Fibroblast of villous mesenchyme (primary cell): ENCODE measurements at regions not wholly inside any gene's neighbourhood (a gene's known extent, or its start where the extent isn't known, plus 50 kb on each side); places are given as distances from the start of the nearest gene placed in this dataset.

Source experiments
- DNase-seq: peaks from one replicate; pipeline ENCODE4 v3.0.0-alpha.2; 2010; ENCODE audit warnings: low read depth
- H3K4me3 ChIP-seq: 2 replicates; pipeline ENCODE4 v1.5.1; 2011; ENCODE audit warnings: low read depth, mild to moderate bottlenecking, low read length
- TF ChIP-seq, protein P1 (sequence below): IDR thresholded peaks from 2 replicates; pipeline ENCODE4 v1.5.1; 2012; ENCODE audit warnings: low read depth, mild to moderate bottlenecking, low read length; ENCODE audit not compliant: insufficient read depth

DNA sequence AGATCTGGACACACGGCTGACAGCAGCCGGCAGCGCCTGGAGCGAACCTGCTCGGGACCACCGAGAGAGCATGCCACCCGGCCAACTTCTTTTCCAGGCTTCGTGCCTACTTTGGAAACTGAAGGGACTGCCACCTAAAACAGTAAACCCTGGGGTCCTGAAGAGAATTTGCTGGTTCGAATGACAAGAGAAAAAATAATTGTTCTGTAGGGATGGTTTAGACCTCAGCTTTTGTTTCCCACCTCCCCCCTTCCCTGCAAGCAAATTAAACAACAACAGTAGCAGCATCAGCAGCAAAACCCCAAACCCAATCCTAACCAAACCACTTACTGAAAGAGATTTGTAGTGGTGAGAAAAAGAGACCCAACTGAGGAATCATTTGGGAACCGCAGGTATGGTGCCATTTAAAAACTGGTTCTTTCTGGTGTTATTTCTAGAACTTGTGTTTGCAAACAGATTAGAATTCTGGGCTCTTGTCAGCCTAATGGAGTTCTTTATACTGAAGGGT is 105.6 kb downstream of the LEPR start:
- TF ChIP-seq, protein P1, sequence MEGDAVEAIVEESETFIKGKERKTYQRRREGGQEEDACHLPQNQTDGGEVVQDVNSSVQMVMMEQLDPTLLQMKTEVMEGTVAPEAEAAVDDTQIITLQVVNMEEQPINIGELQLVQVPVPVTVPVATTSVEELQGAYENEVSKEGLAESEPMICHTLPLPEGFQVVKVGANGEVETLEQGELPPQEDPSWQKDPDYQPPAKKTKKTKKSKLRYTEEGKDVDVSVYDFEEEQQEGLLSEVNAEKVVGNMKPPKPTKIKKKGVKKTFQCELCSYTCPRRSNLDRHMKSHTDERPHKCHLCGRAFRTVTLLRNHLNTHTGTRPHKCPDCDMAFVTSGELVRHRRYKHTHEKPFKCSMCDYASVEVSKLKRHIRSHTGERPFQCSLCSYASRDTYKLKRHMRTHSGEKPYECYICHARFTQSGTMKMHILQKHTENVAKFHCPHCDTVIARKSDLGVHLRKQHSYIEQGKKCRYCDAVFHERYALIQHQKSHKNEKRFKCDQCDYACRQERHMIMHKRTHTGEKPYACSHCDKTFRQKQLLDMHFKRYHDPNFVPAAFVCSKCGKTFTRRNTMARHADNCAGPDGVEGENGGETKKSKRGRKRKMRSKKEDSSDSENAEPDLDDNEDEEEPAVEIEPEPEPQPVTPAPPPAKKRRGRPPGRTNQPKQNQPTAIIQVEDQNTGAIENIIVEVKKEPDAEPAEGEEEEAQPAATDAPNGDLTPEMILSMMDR, result no peak
- no peak for DNase-seq
- peak overlapping the region; percentile 58 for H3K4me3 ChIP-seq

DNA sequence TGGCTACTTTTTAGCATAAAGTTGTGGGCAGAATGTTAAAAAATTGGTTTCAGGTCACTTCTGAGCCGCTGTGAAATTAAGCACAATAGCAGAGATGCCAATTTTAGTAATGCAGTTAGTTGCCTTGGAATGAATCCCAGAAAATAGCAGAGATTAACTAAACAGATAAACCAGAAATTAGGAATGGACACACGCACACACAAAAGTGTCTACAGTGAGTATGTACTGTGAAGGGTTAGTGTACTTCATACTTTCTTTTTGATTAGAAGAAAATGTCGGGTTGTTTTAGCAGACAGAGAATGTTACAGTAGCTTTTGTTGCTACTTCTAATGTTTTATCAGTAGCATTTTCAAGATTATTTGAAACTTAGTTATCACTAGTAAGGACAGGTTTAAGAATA is 106.7 kb downstream of the LEPR start:
- H3K4me3 ChIP-seq, result peak overlapping the region; percentile 58
- peak; percentile 61 for DNase-seq

DNA sequence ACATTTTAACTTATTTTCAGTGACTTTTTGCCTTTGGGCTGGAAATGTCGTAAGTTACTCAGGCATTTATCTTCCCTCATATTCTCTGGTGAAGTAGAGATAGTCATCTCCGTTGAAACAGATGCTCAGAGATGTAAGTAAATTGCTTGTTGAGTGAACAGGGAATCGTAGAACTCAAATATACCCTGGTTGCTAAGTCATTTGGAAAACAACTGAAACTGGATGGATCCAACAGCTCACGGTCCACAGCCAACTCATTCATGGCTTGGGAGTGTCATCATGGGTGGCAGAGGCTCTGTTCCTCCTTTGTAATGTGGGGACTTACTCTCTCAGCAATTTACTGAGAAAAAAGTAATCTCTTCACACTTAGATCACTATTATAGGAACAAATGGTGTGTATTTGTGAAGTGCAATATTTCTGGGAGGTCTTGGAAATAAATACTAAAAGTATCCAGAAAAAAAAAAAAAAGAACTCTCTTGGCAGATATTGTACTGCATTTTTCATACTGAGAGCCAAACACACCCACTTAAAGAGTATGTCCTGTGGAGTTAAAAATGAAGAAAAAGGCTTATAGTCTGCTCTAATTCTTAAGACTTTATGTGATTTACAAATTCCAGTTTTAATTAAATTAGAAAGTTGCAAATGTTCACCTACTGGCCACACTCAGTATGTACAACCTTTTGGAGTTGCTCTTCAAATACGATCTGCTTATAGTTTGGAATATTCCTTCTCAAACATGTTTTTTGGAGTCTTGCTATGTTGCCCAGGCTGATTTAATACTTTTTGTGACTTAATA is 107.4 kb downstream of the LEPR start:
- peak overlapping the region; percentile 58 for H3K4me3 ChIP-seq
- peak; percentile 71 for DNase-seq

More for the DNA sequence above, 106.7 kb downstream of the LEPR start:
- TF ChIP-seq, protein P1, result no peak

DNA sequence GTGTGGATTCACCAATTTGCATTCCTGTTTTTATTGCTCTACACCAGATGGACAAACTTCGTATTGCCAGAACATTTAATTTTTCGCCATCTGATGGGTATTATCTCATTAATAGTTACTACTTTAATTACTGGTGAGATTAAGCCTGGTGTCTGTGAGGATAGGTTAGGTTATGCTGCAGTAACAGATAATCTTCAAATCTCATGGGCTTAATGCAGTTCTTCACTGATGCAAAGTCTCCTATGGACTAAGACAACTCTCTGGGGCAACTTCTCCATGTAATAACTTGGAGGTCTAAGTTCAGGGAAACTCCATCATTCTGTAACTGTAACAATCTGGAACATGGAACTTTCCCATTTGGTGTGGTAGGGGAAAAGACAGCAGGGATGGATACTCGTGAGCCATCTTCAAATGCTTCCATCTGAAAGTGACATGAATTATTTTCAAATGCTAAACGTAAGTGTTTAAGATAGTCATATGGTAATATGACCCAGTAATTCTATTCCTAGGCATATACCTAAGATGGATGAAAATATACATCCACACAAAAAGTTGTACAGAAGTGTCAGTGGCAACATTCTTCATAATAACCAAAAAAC is 111.6 kb downstream of the LEPR start:
- no peak for DNase-seq
- H3K4me3 ChIP-seq, result no peak overlapping the region
- TF ChIP-seq, protein P1, result no peak

More for the DNA sequence above, 107.4 kb downstream of the LEPR start:
- TF ChIP-seq, protein P1, result peak; percentile 32

DNA sequence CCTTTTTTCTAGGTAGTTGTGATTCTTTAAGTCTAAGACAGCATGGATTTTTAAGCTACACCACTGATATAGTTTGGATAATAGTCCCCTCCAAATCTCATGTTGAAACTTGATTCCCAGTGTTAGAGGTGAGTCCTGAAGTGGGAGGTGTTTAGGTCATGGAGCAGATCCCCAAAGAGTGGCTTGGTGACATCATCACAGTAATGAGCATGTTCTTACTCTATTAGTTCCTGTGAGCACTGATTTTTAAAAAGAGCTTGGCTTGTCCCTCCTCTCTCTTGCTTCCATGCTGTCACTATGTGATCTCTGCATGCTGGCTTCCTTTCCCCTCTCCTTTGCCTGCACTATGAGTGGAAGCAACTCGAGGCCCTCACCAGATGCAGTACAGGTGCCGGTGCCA is 115.5 kb downstream of the LEPR start:
- TF ChIP-seq, protein P1, result no peak
- no peak overlapping the region for H3K4me3 ChIP-seq
- DNase-seq, result no peak

DNA sequence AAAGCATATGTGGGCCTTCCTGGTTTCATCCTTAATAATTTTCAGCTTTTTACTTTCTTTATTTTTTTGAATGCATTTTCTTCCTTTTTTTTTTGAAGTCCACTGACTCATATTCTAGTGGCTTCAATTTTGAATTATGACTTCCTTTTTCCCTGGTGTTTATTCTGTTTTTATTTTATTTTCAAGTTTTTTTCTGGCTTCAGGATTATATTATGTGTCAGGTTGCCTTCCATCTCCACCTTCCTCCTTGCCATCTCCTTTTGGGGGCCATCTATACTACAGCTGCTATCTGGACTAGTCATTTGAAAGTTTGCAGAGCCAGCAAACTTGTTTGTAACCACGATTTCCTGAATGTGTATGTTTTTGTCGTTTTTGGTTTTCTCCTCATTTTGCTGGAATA is 117.6 kb downstream of the LEPR start:
- DNase-seq, result no peak
- TF ChIP-seq, protein P1, result no peak
- H3K4me3 ChIP-seq, result no peak overlapping the region
